ENCODE measurements at regions not wholly inside any gene's neighbourhood (a gene's known extent, or its start where the extent isn't known, plus 50 kb on each side); places are given as distances from the start of the nearest gene placed in this dataset.

DNA sequence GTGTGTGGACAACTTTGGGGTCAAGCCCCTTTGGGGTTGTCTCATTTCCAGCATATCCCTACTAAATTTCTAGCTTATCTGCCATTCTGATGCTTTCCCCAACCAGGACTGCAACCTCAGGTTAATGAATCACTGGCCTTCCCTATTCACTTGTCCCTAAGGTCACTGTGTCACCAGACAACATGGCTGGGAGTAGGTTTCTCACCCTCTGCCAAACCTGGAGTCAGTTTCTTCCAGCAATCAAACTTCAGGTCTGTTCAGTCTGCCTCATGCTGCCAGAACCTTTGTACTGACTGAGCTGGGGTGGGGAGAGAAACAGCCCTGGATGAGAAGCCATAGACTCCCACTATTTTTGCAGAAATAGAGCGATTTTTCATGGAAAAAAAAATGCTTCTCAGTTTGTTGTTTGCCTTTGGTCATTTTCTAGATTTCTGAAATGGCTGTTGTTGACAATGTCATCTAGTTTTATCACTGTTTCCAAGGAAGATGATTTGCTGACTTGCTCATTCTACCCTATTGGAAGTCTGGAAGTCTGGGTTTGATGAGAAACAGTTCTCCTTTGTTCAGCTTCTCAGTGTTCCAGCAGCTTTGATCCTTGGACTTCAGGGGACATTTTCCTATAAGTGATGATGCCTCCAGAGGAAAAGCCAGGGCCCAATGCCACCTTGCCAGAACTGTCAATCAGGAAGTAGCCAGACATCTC lies 74.8 kb upstream of the IL12A start:
- TF ChIP-seq CTCF (IDR thresholded peaks at IDR 0.05) (no peak), POLR2A (IDR thresholded peaks at IDR 0.05) (no peak)
- Histone ChIP-seq H3K9me3 (no peaks in the 10 kb centered on the region), H3K27me3 (no peaks in the 10 kb centered on the region), H3K36me3 (no peaks in the 10 kb centered on the region), H3K4me3 (no peak overlapping the region), H3K27ac (peak overlapping the region in 1 of 3 donors; percentile 16), H3K4me1 (peaks cover 0 to 15% (median 5%) of the 10 kb centered on the region in 4 donors)
- peak in 1 of 3 donors; percentile 78 for DNase-seq
- ATAC-seq: peak; percentile 94 to 96 (median 95)
- 60% methylated on average over 1 of the region's 1 CpG for WGBS (ENCODE audit: insufficient coverage, low coverage, low lambda C conversion rate, missing lambda C conversion rate)
- intact Hi-C loops (cut with DNase I): no loop called here

- ATAC-seq (no peak), DNase-seq (no peak)
- no peaks in the 10 kb centered on the region for H3K27me3 ChIP-seq
- H3K4me1 ChIP-seq: peaks cover 0 to 15% (median 5%) of the 10 kb centered on the region in 4 donors
- no peak overlapping the region for H3K27ac ChIP-seq
- WGBS (ENCODE audit: insufficient coverage, low coverage, low lambda C conversion rate, missing lambda C conversion rate): 80% methylated on average over 1 of the region's 3 CpGs
- no peaks in the 10 kb centered on the region for H3K36me3 ChIP-seq
- TF ChIP-seq POLR2A (IDR thresholded peaks at IDR 0.05) (no peak), CTCF (IDR thresholded peaks at IDR 0.05) (no peak)
- intact Hi-C loops (cut with DNase I): no loop called here
- no peak overlapping the region for H3K4me3 ChIP-seq
- H3K9me3 ChIP-seq: no peaks in the 10 kb centered on the region
Observed at GRCh38 chr3:159914426-159914825, 74.2 kb upstream of the IL12A start.

- Histone ChIP-seq H3K27ac (no peak overlapping the region), H3K36me3 (no peaks in the 10 kb centered on the region), H3K4me3 (no peak overlapping the region), H3K4me1 (peaks cover 0 to 15% (median 5%) of the 10 kb centered on the region in 4 donors), H3K27me3 (no peaks in the 10 kb centered on the region), H3K9me3 (no peaks in the 10 kb centered on the region)
- intact Hi-C loops (cut with DNase I): no loop called here
- TF ChIP-seq CTCF (IDR thresholded peaks at IDR 0.05) (no peak), POLR2A (IDR thresholded peaks at IDR 0.05) (no peak)
- no peak for ATAC-seq
- no peak for DNase-seq
- WGBS (ENCODE audit: insufficient coverage, low coverage, low lambda C conversion rate, missing lambda C conversion rate): 83% methylated on average over 2 of the region's 2 CpGs
Observed at GRCh38 chr3:159916052-159916451, 72.6 kb upstream of the IL12A start.

DNA sequence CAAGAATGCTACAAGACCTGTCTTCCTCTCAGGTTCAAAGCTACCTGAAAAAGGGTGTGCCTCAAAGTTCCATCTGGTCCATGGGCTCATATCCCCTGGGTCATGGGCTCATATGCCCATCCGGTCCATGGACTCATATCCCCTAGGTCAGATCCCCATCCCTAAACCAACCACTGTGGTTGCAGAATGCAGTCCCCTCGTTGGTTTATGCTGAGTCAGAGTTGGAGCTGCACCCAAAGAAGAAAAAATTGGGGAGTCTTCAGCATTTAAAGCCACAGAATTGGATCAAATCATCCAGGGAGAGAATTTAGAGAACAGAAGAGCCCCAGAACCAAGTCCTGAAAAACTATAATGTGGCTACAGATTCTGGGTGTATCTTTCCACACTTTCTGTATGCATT lies 71.5 kb upstream of the IL12A start:
- Histone ChIP-seq H3K27ac (no peak overlapping the region), H3K27me3 (no peaks in the 10 kb centered on the region), H3K36me3 (no peaks in the 10 kb centered on the region), H3K9me3 (no peaks in the 10 kb centered on the region), H3K4me1 (peaks cover 0 to 15% (median 4%) of the 10 kb centered on the region in 4 donors), H3K4me3 (no peak overlapping the region)
- ATAC-seq (no peak), DNase-seq (no peak)
- TF ChIP-seq POLR2A (IDR thresholded peaks at IDR 0.05) (no peak), CTCF (IDR thresholded peaks at IDR 0.05) (no peak)
- WGBS (ENCODE audit: insufficient coverage, low coverage, low lambda C conversion rate, missing lambda C conversion rate): 47% methylated on average over 2 of the region's 2 CpGs
- intact Hi-C loops (cut with DNase I): no loop called here
